HG03354 (cell line): ENCODE measurements at regions not wholly inside any gene's neighbourhood (a gene's known extent, or its start where the extent isn't known, plus 50 kb on each side); places are given as distances from the start of the nearest gene placed in this dataset.
"Not testable (repeated sequence)": the region's sequence is repeated elsewhere in the genome, so short reads cannot be mapped to it uniquely, and the experiment has no call there.

ENCODE experiments used
- ATAC-seq: cut with Tn5 transposase; IDR thresholded peaks from one replicate; pipeline ENCODE4 v1.9.1; 2021; ENCODE audit warnings: mild to moderate bottlenecking; ENCODE audit not compliant: unreplicated experiment, poor library complexity, severe bottlenecking

GRCh38 chr1:144140243-144140642 is 168.5 kb upstream of the FAM72C start:
- not testable (repeated sequence) for ATAC-seq

DNA sequence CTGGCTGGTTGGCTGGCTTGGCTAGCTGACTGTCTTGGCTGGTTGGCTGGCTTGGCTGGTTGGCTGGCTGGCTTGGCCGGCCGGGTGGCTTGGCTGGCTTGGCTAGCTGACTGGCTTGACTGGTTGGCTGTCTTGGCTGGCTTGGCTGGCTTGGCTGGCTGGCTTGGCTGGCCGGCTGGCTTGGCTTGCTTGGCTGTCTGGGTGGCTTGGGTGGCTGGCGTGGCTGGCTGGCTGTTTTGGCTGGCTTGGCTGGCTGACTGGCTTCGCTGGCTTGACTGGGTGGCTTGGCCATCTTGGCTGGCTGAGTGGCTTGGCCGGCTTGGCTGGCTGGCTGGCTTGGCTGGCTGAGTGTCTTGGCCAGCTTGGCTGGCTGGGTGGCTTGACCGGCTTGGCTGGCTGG is 133.2 kb upstream of the FAM72C start:
- ATAC-seq: not testable (repeated sequence)

GRCh38 chr1:144104000-144104677 is 132.4 kb upstream of the FAM72C start:
- not testable (repeated sequence) for ATAC-seq

GRCh38 chr1:144103156-144103880 is 131.5 kb upstream of the FAM72C start:
- ATAC-seq: not testable (repeated sequence)

DNA sequence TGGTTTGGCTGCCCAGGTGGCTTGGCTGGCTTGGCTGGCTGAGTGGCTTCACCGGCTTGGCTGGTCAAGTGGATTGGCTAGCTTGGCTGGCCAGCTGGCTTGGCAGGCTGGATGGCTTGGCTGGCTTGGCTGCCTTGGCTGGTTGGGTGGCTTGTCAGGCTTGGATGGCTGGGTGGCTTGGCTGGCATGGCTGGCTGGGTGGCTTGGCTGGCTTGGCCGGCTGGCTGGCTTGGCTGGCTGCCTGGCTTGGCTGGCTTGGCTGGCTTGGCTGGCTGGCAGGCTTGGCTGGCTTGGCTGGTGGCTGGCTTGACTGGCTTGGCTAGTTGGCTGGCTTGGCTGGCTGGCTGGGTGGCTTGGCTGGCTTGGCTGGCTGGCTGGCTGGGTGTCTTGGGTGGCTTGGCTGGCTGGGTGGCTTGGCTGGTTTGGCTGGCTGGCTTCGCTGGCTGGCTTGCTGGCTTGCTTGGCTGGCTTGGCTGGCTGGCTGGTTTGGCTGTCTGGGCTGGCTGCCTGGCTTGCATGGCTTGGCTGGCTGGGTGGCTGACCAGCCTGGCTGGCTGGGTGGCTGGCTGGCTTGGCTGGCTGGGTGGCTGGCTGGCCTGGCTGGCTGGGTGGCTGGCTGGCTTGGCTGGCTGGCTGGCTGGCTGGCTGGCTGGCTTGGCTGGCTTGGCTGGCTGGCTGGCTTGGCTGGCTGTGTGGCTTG is 130.4 kb upstream of the FAM72C start:
- ATAC-seq: not testable (repeated sequence)

DNA sequence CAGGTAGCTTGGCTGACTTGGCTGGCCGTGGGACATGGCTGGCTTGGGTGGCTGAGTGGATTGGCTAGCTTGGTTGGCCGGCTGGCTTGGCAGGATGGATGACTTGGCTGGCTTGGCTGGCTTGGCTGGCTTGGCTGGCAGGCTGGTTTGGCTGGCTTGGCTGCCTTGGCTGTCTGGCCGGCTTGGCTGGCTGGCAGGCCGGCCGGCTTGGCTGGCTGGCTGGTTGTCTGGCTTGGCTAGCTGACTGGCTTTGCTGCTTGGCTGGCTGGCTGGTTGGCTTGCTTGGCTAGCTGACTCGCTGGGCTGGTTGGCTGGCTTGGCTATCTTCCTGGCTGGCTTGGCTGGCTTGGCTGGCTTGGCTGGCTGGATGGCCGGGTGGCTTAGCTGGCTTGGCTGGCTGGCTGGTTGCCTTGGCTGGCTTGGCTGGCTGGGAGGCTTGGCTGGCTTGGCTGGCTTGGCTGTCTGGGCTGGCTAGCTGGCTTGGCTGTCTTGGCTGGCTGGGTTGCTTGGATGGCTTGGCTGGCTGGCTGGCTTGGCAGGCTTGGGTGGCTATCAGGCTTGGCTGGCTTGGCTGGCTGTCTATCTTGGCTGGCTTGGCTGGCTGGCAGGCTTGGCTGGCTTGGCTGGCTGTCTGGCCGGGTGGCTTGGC is 129.7 kb upstream of the FAM72C start:
- no peak for ATAC-seq

- ATAC-seq: not testable (repeated sequence)
These were observed 105.5 kb upstream of the FAM72C start for GRCh38 chr1:144077167-144077841.

- not testable (repeated sequence) for ATAC-seq
These were observed 104.9 kb upstream of the FAM72C start for GRCh38 chr1:144076646-144077045.

DNA sequence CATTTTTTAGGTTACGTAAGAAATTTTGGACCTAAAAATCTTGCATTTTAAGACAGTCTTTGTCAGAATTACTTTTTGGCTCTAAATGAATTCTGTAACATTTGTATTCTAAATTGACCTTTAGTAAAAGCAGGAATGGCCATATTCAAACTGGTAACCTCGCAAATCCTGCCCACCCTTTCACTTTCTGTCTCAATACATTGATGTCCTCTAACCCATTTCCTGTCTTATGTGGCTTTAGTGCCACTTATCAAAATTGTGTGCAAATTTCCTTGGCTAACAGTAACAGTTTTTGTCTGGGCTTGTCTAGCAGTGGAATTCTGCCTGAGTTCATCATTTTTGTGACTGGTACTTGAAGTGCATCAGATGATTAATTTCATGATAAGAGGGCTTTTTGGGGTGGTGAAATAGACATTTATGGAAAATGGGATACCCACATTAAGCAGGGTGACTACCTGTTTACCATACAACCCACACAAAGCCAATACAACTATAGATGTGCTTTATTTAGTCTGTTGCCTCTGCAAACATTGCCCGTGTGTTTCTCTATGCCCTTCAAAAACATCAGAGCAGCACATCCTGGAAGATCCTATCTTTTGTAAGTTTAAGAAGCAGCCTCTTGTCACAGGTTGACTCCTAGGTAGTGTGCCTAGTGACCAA is 98.7 kb upstream of the FAM72C start:
- not testable (repeated sequence) for ATAC-seq

DNA sequence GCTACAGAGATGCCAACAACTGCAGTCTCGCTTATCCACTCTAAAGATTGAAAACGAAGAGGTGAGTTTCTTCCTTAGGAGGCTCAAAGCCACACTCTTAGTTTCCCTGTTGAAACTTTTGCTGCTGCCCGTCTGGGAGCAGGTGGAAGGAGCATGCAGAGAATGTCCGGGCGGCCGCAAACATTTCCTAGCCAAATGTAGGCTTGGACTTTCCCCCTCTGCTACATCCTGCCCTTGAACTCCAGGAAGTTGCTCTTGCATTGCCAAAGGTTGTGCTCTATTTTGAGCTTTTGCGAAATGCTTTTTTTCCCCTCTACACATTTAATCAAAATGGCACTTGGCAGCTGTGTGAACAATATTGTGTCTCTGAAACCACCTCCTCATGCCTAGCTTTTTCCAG is 95.3 kb upstream of the FAM72C start:
- ATAC-seq: not testable (repeated sequence)

- ATAC-seq: not testable (repeated sequence)
These were observed 94.5 kb upstream of the FAM72C start for GRCh38 chr1:144066071-144066813.

GRCh38 chr1:144065299-144066060 is 93.7 kb upstream of the FAM72C start:
- ATAC-seq: not testable (repeated sequence)

DNA sequence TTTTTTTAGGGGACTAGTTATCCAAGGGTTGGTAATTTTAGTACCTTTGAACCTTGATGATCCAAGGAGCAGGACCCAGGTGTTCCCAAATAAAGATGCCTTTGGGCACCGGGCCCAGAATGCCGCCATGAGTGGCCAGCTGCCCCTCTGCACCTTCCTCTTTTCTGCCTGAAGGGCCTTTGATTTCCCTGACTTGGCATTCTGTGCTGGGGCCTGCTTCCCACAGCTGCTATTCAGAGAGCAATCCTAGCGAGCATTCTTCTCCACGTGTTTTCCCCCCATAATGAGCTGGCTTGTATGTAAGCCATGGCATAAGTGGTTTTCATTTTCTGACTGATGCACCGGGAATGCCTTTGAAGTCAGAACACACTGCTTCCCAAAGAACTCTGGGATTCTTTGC is 77.6 kb upstream of the FAM72C start:
- ATAC-seq: not testable (repeated sequence)

GRCh38 chr1:144046645-144047044 is 74.9 kb upstream of the FAM72C start:
- ATAC-seq: not testable (repeated sequence)

GRCh38 chr1:144045751-144046546 is 74.2 kb upstream of the FAM72C start:
- ATAC-seq: not testable (repeated sequence)

GRCh38 chr1:144042251-144042650 is 70.5 kb upstream of the FAM72C start:
- ATAC-seq: not testable (repeated sequence)

DNA sequence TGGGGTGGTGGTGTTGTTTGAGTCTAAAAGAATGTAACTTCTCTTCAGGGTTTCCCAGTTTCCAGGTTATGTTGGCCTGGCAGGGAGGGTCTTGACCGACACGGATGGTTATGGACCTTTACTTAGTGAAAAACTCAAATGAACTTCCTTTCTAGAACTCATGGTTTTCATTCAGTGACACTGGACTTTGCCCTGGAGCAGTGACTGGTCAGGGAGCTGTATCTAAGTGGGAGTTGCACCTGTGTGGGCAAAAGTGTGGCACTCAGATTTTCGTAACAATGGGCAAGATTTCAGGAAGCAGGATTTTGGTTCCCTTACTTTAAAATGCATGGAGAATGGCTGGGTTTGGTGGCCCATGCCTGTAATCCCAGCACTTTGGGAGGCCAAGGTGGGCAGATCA is 68.5 kb upstream of the FAM72C start:
- ATAC-seq: not testable (repeated sequence)
